OCI-LY3 (cell line): ENCODE measurements at regions not wholly inside any gene's neighbourhood (a gene's known extent, or its start where the extent isn't known, plus 50 kb on each side); places are given as distances from the start of the nearest gene placed in this dataset.

Experiments
- H2AFZ ChIP-seq: fragments of 200-600, 300-600 bp; shearing (Covaris generic); 2 replicates; pipeline ENCODE4 v1.6.0; 2014; ENCODE audit warnings: antibody characterized with exemption, low read depth, low read length
- H3K27ac ChIP-seq: fragments of 200-600, 300-600 bp; sonication (generic); 2 replicates; pipeline ENCODE4 v1.5.1; 2014; ENCODE audit warnings: mild to moderate bottlenecking, low read length, moderate library complexity, mixed read lengths
- H3K27me3 ChIP-seq: fragments of 200-600, 300-600 bp; sonication (generic); 2 replicates; pipeline ENCODE4 v1.6.1; 2014; ENCODE audit warnings: low read depth, low read length, mixed read lengths
- H3K36me3 ChIP-seq: fragments of 200-600, 300-600 bp; sonication (generic); replicated peaks from 2 replicates; pipeline ENCODE3; 2014; ENCODE audit warnings: low read depth, low read length, mixed read lengths
- H3K4me1 ChIP-seq: fragments of 300-600, 200-600 bp; sonication (generic); 2 replicates; pipeline ENCODE4 v1.6.1; 2014; ENCODE audit warnings: low read length, mixed read lengths
- H3K4me2 ChIP-seq: fragments of 200-600, 300-600 bp; sonication (generic); 2 replicates; pipeline ENCODE4 v1.6.1; 2014; ENCODE audit warnings: low read length, mixed read lengths
- H3K4me3 ChIP-seq: fragments of 300-600, 200-600 bp; sonication (generic); 2 replicates; pipeline ENCODE4 v1.5.1; 2014; ENCODE audit warnings: antibody characterized with exemption, mild to moderate bottlenecking, low read length, moderate library complexity
- H3K79me2 ChIP-seq: fragments of 300-600, 200-600 bp; shearing (Covaris generic); 2 replicates; pipeline ENCODE4 v1.6.1; 2014; ENCODE audit warnings: mild to moderate bottlenecking, low read length, mixed read lengths
- H3K9ac ChIP-seq: fragments of 300-600, 200-600 bp; shearing (Covaris generic); 2 replicates; pipeline ENCODE4 v1.6.0; 2014; ENCODE audit warnings: mild to moderate bottlenecking, low read length, moderate library complexity
- H3K9me3 ChIP-seq: fragments of 200-600, 300-600 bp; shearing (Covaris generic); 2 replicates; pipeline ENCODE4 v1.6.1; 2014; ENCODE audit warnings: low read length, mixed read lengths; ENCODE audit not compliant: insufficient read depth
- H4K20me1 ChIP-seq: fragments of 200-600, 300-600 bp; sonication (generic); 2 replicates; pipeline ENCODE4 v1.6.1; 2016; ENCODE audit warnings: low read length, mixed read lengths; ENCODE audit not compliant: insufficient read depth
- EZH2phosphoT487 ChIP-seq: fragments of 200-600 bp; shearing (Covaris generic); IDR thresholded peaks from 2 replicates; pipeline ENCODE4 v1.6.1; 2018; ENCODE audit warnings: antibody characterized with exemption, mixed run types, low read depth
- TF ChIP-seq, protein P1 (sequence below): fragments of 200-600, 300-600 bp; sonication (generic); IDR thresholded peaks from 2 replicates; pipeline ENCODE4 v1.5.1; 2014; ENCODE audit warnings: antibody characterized with exemption, low read length, low read depth

DNA sequence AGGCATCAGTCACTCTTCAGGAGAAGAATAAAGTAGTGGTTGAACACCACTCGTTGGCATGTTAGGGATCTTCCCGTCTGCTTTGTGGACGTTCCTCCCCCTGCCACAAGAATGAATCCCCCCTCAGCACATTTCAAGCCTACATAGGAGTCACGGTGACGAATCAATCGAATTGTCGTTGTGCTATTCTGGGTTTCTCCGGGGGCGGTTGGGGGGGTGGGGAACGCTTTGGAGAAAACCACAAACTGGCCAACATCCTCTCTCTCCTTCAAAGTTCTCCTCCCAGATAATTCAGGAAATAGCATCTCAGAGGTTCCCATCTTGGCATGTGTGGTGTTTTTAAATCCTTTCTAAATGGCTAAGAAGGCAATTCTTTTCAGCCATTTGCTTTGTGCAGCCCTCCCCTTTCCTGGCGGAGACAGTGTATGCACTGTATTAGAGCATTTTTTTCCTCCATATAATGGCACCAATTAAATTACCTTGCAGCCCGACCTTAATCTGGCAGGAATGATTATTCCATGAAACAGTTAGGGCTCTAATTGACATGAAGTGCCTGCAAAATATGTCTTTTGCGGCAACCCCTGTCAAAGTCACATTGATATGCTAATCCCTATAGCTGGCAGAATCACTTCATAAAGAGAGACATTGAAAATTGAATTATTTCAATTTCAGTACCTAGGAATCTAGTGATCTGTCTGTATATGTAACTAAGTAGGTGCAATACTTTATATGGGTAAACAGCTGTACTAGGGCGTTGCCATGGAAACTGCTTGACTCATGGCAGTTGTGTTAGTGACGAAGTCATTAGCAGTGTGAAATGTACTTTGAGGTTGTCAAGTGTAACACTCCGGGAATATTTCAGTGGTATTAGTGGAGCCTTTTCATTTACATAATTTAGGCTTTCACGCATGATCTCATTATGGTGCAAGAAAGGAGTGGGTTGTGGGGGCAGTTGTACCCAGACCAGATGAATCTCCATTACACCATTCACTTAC is 323.4 kb upstream of the SLC14A2 start:
- peaks cover 14% of the 10 kb centered on the region; the same call in 1 of the 2 replicates for H3K27me3 ChIP-seq
- TF ChIP-seq, protein P1, sequence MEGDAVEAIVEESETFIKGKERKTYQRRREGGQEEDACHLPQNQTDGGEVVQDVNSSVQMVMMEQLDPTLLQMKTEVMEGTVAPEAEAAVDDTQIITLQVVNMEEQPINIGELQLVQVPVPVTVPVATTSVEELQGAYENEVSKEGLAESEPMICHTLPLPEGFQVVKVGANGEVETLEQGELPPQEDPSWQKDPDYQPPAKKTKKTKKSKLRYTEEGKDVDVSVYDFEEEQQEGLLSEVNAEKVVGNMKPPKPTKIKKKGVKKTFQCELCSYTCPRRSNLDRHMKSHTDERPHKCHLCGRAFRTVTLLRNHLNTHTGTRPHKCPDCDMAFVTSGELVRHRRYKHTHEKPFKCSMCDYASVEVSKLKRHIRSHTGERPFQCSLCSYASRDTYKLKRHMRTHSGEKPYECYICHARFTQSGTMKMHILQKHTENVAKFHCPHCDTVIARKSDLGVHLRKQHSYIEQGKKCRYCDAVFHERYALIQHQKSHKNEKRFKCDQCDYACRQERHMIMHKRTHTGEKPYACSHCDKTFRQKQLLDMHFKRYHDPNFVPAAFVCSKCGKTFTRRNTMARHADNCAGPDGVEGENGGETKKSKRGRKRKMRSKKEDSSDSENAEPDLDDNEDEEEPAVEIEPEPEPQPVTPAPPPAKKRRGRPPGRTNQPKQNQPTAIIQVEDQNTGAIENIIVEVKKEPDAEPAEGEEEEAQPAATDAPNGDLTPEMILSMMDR = no peak
- no peak for TF ChIP-seq EZH2phosphoT487
- no peaks in the 10 kb centered on the region for H3K36me3 ChIP-seq
- H4K20me1 ChIP-seq = no peaks in the 10 kb centered on the region
- no peak overlapping the region for H3K27ac ChIP-seq
- no peak overlapping the region for H3K9ac ChIP-seq
- H3K79me2 ChIP-seq = no peaks in the 10 kb centered on the region
- peaks cover 3% of the 10 kb centered on the region for H3K4me1 ChIP-seq
- H3K4me2 ChIP-seq = no peak overlapping the region
- no peaks in the 10 kb centered on the region for H3K9me3 ChIP-seq
- H2AFZ ChIP-seq = no peak overlapping the region
- no peak overlapping the region for H3K4me3 ChIP-seq

DNA sequence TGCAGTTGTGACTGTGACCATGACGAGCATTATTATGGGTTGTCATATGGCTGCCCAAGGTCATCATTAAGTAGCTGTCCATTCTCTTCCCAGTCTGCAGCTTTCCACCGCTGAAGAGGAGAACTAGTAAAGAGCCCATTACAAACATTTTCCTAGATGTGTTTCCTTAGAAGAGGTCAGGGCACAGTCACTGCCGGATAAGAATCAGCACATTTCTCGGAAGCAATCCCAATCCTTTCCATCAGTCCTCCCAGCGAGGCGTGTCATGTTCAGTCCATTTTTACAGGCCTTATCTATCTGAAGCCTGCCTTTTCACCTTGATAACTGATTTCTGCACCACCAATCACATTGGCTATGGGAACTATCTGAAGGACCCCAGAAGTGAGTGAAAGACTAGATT is 319.9 kb upstream of the SLC14A2 start:
- H3K79me2 ChIP-seq = no peaks in the 10 kb centered on the region
- no peak overlapping the region for H3K9ac ChIP-seq
- no peaks in the 10 kb centered on the region for H4K20me1 ChIP-seq
- no peaks in the 10 kb centered on the region for H3K36me3 ChIP-seq
- TF ChIP-seq, protein P1 = no peak
- H3K27ac ChIP-seq = no peak overlapping the region
- no peaks in the 10 kb centered on the region for H3K9me3 ChIP-seq
- H3K4me1 ChIP-seq = no peaks in the 10 kb centered on the region
- H2AFZ ChIP-seq = no peak overlapping the region
- H3K4me3 ChIP-seq = no peak overlapping the region
- no peak overlapping the region for H3K4me2 ChIP-seq
- peaks cover 25% of the 10 kb centered on the region for H3K27me3 ChIP-seq

DNA sequence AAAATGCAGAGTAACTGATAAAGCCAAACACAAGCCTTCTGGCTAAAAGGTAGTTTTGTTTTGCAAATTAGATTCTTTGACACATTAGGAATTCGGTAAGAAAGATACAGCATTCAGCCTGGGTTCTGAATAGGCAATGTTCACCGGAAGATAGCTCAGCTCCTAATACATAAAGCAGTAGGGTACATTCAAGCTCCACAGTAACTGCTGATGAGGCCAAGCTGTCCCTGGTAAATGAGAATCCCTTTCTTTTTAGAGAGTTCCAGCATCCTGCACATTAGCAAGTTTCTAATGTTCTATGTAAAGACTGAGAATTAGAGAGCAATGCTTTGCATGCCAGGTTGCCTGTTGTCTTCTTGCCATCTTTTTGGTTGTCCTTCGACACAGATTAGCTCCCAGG is 316.3 kb upstream of the SLC14A2 start:
- Histone ChIP-seq H3K79me2 (no peaks in the 10 kb centered on the region), H3K4me1 (no peaks in the 10 kb centered on the region), H3K4me2 (no peak overlapping the region), H3K27me3 (peaks cover 13% of the 10 kb centered on the region), H3K9ac (no peak overlapping the region), H3K36me3 (no peaks in the 10 kb centered on the region), H3K27ac (no peak overlapping the region), H2AFZ (no peak overlapping the region), H3K9me3 (no peaks in the 10 kb centered on the region), H3K4me3 (no peak overlapping the region), H4K20me1 (no peaks in the 10 kb centered on the region)
- TF ChIP-seq EZH2phosphoT487 = no peak
- TF ChIP-seq, protein P1 = no peak

DNA sequence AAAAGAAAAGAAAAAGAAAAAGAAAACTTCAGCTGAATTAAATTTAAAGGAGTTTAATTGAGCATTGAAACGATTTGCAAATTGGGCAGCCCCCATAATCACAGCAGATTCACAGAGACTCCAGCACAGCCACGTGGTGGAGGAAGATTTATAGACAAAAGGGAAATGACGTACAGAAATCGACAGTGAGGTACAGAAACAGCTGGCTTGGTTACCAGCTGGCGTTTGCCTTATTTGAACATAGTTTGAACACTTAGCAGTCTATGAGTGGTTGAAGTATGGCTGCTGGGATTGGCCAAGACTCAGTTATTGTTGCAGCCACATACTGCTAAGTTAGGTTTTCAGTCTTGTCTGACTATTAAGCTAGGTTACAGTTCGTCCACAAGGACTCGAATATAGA is 312.2 kb upstream of the SLC14A2 start:
- Histone ChIP-seq H3K4me2 (no peak overlapping the region), H3K4me3 (no peak overlapping the region), H2AFZ (no peak overlapping the region), H3K79me2 (no peaks in the 10 kb centered on the region), H3K27me3 (peaks cover 7% of the 10 kb centered on the region), H3K27ac (no peak overlapping the region), H3K9me3 (no peaks in the 10 kb centered on the region), H3K4me1 (no peaks in the 10 kb centered on the region), H4K20me1 (no peaks in the 10 kb centered on the region), H3K9ac (no peak overlapping the region), H3K36me3 (no peaks in the 10 kb centered on the region)
- TF ChIP-seq EZH2phosphoT487 = no peak
- TF ChIP-seq, protein P1 = no peak
